ENCODE measurements at regions not wholly inside any gene's neighbourhood (a gene's known extent, or its start where the extent isn't known, plus 50 kb on each side); places are given as distances from the start of the nearest gene placed in this dataset.

DNA sequence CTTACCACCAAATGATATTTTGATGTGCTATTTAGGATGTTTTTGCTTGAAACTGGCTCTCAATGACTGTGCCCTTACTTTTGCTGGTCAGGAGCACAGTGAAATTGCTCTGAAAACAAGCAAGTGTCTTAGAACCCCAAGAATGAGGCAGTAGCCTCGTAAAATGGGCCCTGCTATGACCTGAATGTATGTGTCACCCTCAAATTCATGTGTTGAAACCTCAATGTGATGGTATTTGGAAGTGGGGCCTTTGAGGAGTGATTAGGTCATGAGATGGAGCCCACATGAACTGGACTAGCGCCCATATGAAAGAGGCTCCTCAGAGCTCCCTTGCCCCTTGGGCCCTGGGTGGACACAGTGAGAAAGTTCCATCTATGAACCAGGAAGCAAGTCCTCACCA, 155.2 kb downstream of the ZIC5 start:
- TF ChIP-seq EZH2 (IDR thresholded peaks at IDR 0.05), result no peak
- no peak for TF ChIP-seq POLR2AphosphoS5 (IDR thresholded peaks at IDR 0.05; ENCODE audit: borderline replicate concordance, low read depth, low read length)

Data from SK-N-MC (cell line).